C4-2B (cell line): ENCODE measurements at regions not wholly inside any gene's neighbourhood (a gene's known extent, or its start where the extent isn't known, plus 50 kb on each side); places are given as distances from the start of the nearest gene placed in this dataset.

Experiments
- H3K27ac ChIP-seq: fragments of 450-650 bp; 2 replicates; pipeline ENCODE4 v1.5.1; 2017
- CTCF ChIP-seq: fragments of 450-650 bp; conservative IDR thresholded peaks from 2 replicates; pipeline ENCODE4 v1.5.1; 2017; ENCODE audit warnings: mild to moderate bottlenecking
- ZFX ChIP-seq: fragments of 450-650 bp; IDR thresholded peaks from 2 replicates; pipeline ENCODE4 v1.6.1; 2017

DNA sequence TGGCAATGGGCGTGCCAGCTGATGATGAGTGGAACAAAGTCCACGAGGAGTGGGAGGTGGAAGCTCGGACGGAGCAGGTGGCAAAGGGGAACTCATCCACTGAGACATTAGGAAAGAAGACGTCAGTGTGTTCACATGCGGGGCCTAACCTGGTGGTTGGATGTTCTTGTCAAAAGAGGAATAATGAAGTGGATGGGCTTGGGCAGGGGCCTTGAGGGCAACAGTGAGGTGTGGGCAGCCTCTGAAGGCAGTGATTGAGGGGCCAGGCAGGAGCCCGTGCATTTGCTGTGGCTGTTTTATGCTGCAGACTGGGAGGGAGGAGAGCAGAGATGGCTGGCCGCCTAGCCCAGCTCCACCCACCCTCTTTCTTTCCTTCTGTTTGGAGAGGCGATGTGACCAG is 74.5 kb downstream of the LRRC30 start:
- H3K27ac ChIP-seq, result no peak overlapping the region
- TF ChIP-seq ZFX (no peak), CTCF (no peak)

DNA sequence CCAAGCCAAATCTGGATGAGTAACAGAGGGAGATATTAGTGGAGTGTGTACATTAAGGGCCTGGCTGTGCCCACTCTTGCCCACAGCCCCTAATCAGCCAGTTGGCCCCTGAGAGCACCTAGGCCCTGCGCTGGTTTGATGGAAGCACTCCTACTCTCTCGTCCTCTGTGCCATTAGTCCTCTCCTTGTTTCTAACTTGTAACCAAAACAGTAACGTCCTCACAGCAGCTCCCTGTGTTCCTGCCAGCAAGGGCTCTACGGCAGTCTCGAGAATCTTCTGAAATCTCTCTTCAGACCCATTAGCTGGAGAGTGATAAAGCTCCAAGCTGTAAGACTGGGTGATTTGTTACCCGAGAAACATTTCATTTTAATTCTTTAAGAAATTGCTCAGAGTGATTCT is 76.1 kb downstream of the LRRC30 start:
- H3K27ac ChIP-seq, result no peak overlapping the region
- TF ChIP-seq ZFX (no peak), CTCF (no peak)

GRCh38 chr18:7307526-7307925 is 76.6 kb downstream of the LRRC30 start:
- H3K27ac ChIP-seq, result no peak overlapping the region
- TF ChIP-seq ZFX (no peak), CTCF (no peak)

DNA sequence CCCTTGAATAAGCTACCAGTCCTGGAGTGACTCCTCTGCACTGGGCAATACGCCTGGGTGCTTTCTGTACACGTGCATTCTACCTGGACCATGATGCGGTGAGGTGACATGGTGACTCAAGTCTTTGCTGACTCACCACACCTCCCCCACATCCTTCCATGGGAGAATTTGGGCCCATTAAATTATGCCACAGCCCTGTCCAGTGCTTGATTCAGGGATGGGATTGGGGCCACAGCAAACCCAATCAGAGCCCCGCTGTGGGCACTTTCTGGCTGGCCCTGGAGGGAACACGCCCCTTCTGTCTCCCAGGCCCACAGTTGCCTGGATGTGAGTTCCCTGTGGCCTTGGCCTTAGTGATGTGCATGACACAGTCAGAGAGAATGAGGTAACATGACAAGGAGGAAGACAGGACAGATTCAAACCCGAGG is 86.9 kb downstream of the LRRC30 start:
- H3K27ac ChIP-seq, result no peak overlapping the region
- TF ChIP-seq CTCF (no peak), ZFX (no peak)

DNA sequence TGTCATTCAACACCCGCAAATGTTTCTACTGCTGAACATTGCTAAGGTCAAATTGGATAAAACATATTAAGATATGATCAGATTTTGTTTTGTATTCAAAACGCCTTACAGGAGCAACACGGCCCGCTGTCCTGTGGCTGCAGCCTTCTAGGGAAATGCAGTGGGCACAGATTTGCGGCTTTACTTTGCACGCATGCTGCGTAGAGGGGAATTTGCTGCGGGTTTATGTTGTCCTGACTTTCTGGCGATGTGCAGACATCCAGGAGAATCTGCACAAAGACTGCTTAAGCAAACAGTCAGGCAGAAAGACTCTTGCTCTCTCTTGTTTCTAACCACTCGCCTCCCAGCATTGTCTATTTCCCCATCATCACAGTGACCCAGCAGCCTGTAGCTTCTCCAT is 88.3 kb downstream of the LRRC30 start:
- no peak for TF ChIP-seq CTCF
- TF ChIP-seq ZFX, result no peak
- H3K27ac ChIP-seq, result no peak overlapping the region

DNA sequence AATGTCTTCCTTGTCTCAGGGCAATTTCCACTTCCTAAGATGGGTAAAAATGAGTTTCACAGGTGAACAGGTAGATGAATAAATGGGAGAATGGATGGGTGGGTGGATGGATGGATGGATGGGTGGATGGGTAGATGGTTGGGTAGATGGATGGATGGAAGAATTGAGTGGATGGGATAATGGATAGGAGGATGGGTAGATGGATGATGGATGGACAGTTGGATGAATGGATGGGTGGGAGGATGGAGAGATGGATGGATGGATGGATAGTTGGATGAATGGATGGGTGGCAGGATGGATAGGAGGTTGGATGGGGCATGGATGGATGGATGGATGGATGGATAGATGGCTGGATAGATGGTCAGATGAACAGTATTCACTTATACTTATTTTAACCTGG is 90.9 kb downstream of the LRRC30 start:
- no peak for TF ChIP-seq CTCF
- TF ChIP-seq ZFX, result no peak
- H3K27ac ChIP-seq, result no peak overlapping the region

GRCh38 chr18:7322817-7323485 is 92.1 kb downstream of the LRRC30 start:
- no peak overlapping the region for H3K27ac ChIP-seq
- TF ChIP-seq ZFX (no peak), CTCF (no peak)
